A549 (cell line): ENCODE measurements at regions not wholly inside any gene's neighbourhood (a gene's known extent, or its start where the extent isn't known, plus 50 kb on each side); places are given as distances from the start of the nearest gene placed in this dataset.

Experiments
- ATAC-seq, 2 experiments: fragments of 200-7000 bp in 1 of 2; fragments of >200 bp in 1 of 2; cut with Nextera tagmentation in 1 of 2; cut with Tn5 transposase in 1 of 2; 3 replicates each; pipeline versions ENCODE4 v1.8.0 to v1.9.1; 2018 to 2020; ENCODE audit warnings: mild to moderate bottlenecking in 1 of 2, moderate library complexity in 1 of 2
- CTCF ChIA-PET: fragments of 300-600 bp; sonication (Branson Sonifier 250); formaldehyde crosslinking; extraction: SDS; loops from one replicate; lab custom pipeline; 2021; ENCODE audit warnings: antibody characterized with exemption, inconsistent platforms; lab: Yijun Ruan, JAX
- POLR2A ChIA-PET: fragments of 350-600 bp; formaldehyde crosslinking; extraction: SDS; loops from one replicate; lab custom pipeline; 2021; ENCODE audit warnings: antibody characterized with exemption, inconsistent platforms; lab: Yijun Ruan, JAX
- DNase-seq, 2 experiments: peaks; one replicate each; pipeline versions ENCODE4 v3.0.0 to v3.0.0-alpha.2; 2011 to 2016; ENCODE audit warnings: low read depth in 1 of 2, low spot score in 1 of 2
- FAIRE-seq: peaks from 2 replicates; lab custom pipeline; 2011; peaks lifted over from hg19 to GRCh38; lab: Jason Lieb, UNC
- H3K27ac ChIP-seq, 2 experiments: fragments of >200 bp; sonication (Bioruptor Twin); formaldehyde crosslinking; 3 replicates each; pipeline ENCODE4 v1.5.1; 2016 to 2017
- H3K4me1 ChIP-seq: fragments of >200 bp; sonication (Bioruptor Twin); formaldehyde crosslinking; 3 replicates; pipeline ENCODE4 v1.6.1; 2016
- H3K4me2 ChIP-seq: fragments of >200 bp; sonication (Bioruptor Twin); formaldehyde crosslinking; 3 replicates; pipeline ENCODE4 v1.6.1; 2016
- H3K4me3 ChIP-seq: fragments of >200 bp; sonication (Bioruptor Twin); formaldehyde crosslinking; 3 replicates; pipeline ENCODE4 v1.5.1; 2016
- H3K9me3 ChIP-seq: fragments of >200 bp; sonication (Bioruptor Twin); formaldehyde crosslinking; 3 replicates; pipeline ENCODE4 v1.6.1; 2016
- BHLHE40 ChIP-seq: IDR thresholded peaks from 2 replicates; pipeline ENCODE4 v1.6.1; 2012; ENCODE audit warnings: low read depth, low read length, inconsistent platforms
- CBX2 ChIP-seq: fragments of 200-600 bp; sonication (generic); IDR thresholded peaks from 2 replicates; pipeline ENCODE4 v1.6.1; 2016; ENCODE audit warnings: low read depth, mild to moderate bottlenecking, borderline replicate concordance
- CEBPB ChIP-seq, 2 experiments: fragments of >200 bp in 1 of 2; sonication (Bioruptor Twin) in 1 of 2; formaldehyde crosslinking in 1 of 2; IDR thresholded peaks; 2 replicates each; pipeline ENCODE4 v1.6.1; 2012 to 2016
- E2F6 ChIP-seq: IDR thresholded peaks from 2 replicates; pipeline ENCODE4 v1.6.1; 2012; ENCODE audit warnings: low read depth, borderline replicate concordance
- EHF ChIP-seq: fragments of 250-450 bp; sonication (Bioruptor Pico); IDR thresholded peaks from 2 replicates; pipeline ENCODE4 v1.5.0; 2020; ENCODE audit warnings: mild to moderate bottlenecking
- EP300 ChIP-seq, 2 experiments: fragments of >200 bp; sonication (Bioruptor Twin); formaldehyde crosslinking; IDR thresholded peaks; 2 replicates in 1 of 2; 3 replicates in 1 of 2; pipeline ENCODE4 v1.6.1; 2016 to 2017
- ESRRA ChIP-seq: fragments of 150-350 bp; IDR thresholded peaks from 2 replicates; pipeline ENCODE4 v1.6.1; 2014; ENCODE audit warnings: mild to moderate bottlenecking, low read length, borderline replicate concordance
- HEYL ChIP-seq: fragments of 250-450 bp; sonication (Bioruptor Pico); IDR thresholded peaks from 2 replicates; pipeline ENCODE4 v1.8.0; 2021; ENCODE audit warnings: mild to moderate bottlenecking, moderate library complexity
- HMGXB4 ChIP-seq: fragments of 250-450 bp; sonication (Bioruptor Pico); IDR thresholded peaks from 2 replicates; pipeline ENCODE4 v1.5.0; 2021; ENCODE audit warnings: mild to moderate bottlenecking, moderate library complexity, borderline replicate concordance
- MAZ ChIP-seq: fragments of 150-350 bp; IDR thresholded peaks from 2 replicates; pipeline ENCODE4 v1.6.1; 2014; ENCODE audit warnings: antibody characterized with exemption, low read depth, low read length, borderline replicate concordance
- MYC ChIP-seq: IDR thresholded peaks from 2 replicates; pipeline ENCODE4 v1.6.1; 2012; ENCODE audit warnings: mild to moderate bottlenecking, inconsistent platforms, low read length, improper control_type of control experiment, borderline replicate concordance
- NFE2L2 ChIP-seq: fragments of 150-350 bp; conservative IDR thresholded peaks from 2 replicates; pipeline ENCODE4 v1.6.1; 2014; ENCODE audit warnings: low read length
- NPAS2 ChIP-seq: fragments of 250-450 bp; sonication (Bioruptor Pico); IDR thresholded peaks from 2 replicates; pipeline ENCODE4 v1.8.0; 2022; ENCODE audit warnings: mild to moderate bottlenecking, moderate library complexity, borderline replicate concordance
- PBX3 ChIP-seq: IDR thresholded peaks from 2 replicates; pipeline ENCODE4 v1.6.1; 2012
- PHF8 ChIP-seq: fragments of 200-600 bp; sonication (generic); IDR thresholded peaks from 2 replicates; pipeline ENCODE4 v1.6.1; 2016; ENCODE audit warnings: low read depth, mild to moderate bottlenecking, antibody characterized with exemption, moderate library complexity, borderline replicate concordance
- RAD21 ChIP-seq, 2 experiments: fragments of >200 bp in 1 of 2; sonication (Bioruptor Twin) in 1 of 2; formaldehyde crosslinking in 1 of 2; IDR thresholded peaks in 1 of 2; conservative IDR thresholded peaks in 1 of 2; 2 replicates in 1 of 2; 3 replicates in 1 of 2; pipeline ENCODE4 v1.6.1; 2012 to 2018; ENCODE audit warnings: inconsistent platforms in 1 of 2
- RARB ChIP-seq: fragments of 250-450 bp; sonication (Bioruptor Pico); IDR thresholded peaks from 2 replicates; pipeline ENCODE4 v1.8.0; 2021; ENCODE audit warnings: mild to moderate bottlenecking, moderate library complexity
- RFX5 ChIP-seq: fragments of 450-650 bp; IDR thresholded peaks from 2 replicates; pipeline ENCODE4 v1.7.1; 2014; ENCODE audit warnings: antibody characterized with exemption, mild to moderate bottlenecking, moderate library complexity
- RNF2 ChIP-seq: fragments of 200-600 bp; sonication (generic); IDR thresholded peaks from 2 replicates; pipeline ENCODE4 v1.6.1; 2016; ENCODE audit warnings: low read depth, mild to moderate bottlenecking, antibody characterized with exemption, moderate library complexity, borderline replicate concordance
- SREBF2 ChIP-seq: fragments of 450-650 bp; IDR thresholded peaks from 2 replicates; pipeline ENCODE4 v1.6.1; 2014; ENCODE audit warnings: mild to moderate bottlenecking, moderate library complexity
- TFCP2L1 ChIP-seq: fragments of 250-450 bp; sonication (Bioruptor Pico); IDR thresholded peaks from 2 replicates; pipeline ENCODE4 v1.5.0; 2021; ENCODE audit warnings: mild to moderate bottlenecking
- USF2 ChIP-seq: fragments of 450-650 bp; IDR thresholded peaks from 2 replicates; pipeline ENCODE4 v1.6.1; 2014; ENCODE audit warnings: antibody characterized with exemption
- ZFP36 ChIP-seq: fragments of 450-650 bp; IDR thresholded peaks from 2 replicates; pipeline ENCODE4 v1.6.1; 2014; ENCODE audit warnings: borderline replicate concordance; ENCODE audit not compliant: partially characterized antibody
- ZNF302 ChIP-seq: fragments of 250-450 bp; sonication (Bioruptor Pico); IDR thresholded peaks from 2 replicates; pipeline ENCODE4 v1.9.0; 2021; ENCODE audit warnings: inconsistent platforms, mild to moderate bottlenecking, moderate library complexity
- WGBS: methylation state at CpG from one replicate; pipeline ENCODE4 v1.1.6; 2017; ENCODE audit errors: missing lambda C conversion rate; 5-methylcytosine and 5-hydroxymethylcytosine counted together

- TF ChIP-seq RNF2, result no peak
- TF ChIP-seq TFCP2L1 (CRISPR knock-in tag), result no peak
- TF ChIP-seq MAZ, result no peak
- no peak for TF ChIP-seq ESRRA
- no peak for TF ChIP-seq CBX2
- no peak for TF ChIP-seq NFE2L2
- TF ChIP-seq HMGXB4 (CRISPR knock-in tag), result no peak
- no peak for TF ChIP-seq EP300 (IDR thresholded peaks at IDR 0.05)
- TF ChIP-seq ZNF302 (CRISPR knock-in tag), result no peak
- no peak for TF ChIP-seq RAD21 (conservative IDR thresholded peaks at IDR 0.05 in 1 of 2, IDR thresholded peaks at IDR 0.05 in 1 of 2)
- TF ChIP-seq HEYL (CRISPR knock-in tag), result no peak
- no peak for TF ChIP-seq NPAS2 (CRISPR knock-in tag)
- no peak for TF ChIP-seq SREBF2
- no peak for TF ChIP-seq ZFP36
- no peak for TF ChIP-seq RFX5
- no peak for TF ChIP-seq PHF8
- TF ChIP-seq BHLHE40, result no peak
- no peak for TF ChIP-seq USF2
- ChIA-PET CTCF (no interaction called here), POLR2A (no interaction called here)
- peak overlapping the region in 1 of 2 experiments; percentile 62; a peak in 3 of 6 replicates for H3K27ac ChIP-seq
- WGBS, result 95% methylated on average over 4 of the region's 4 CpGs
- ATAC-seq (no peak), DNase-seq (no peak), FAIRE-seq (no peak)
- no peak overlapping the region for H3K4me3 ChIP-seq
- H3K9me3 ChIP-seq, result no peaks in the 10 kb centered on the region
- H3K4me1 ChIP-seq, result peaks cover 89% of the 10 kb centered on the region
- peak overlapping the region; percentile 80; the same call in 2 of the 3 replicates for H3K4me2 ChIP-seq
These were observed 199.6 kb upstream of the IL12A start for GRCh38 chr3:159789017-159789416.

GRCh38 chr3:159789742-159790635 is 198.6 kb upstream of the IL12A start:
- ChIA-PET POLR2A (no interaction called here), CTCF (interaction anchor here (1.3 kb wide), 1 partner anchor 15 kb away, joined by 4 read pairs; no protein-coding TSS in a partner anchor)
- no peak for FAIRE-seq
- H3K4me3 ChIP-seq, result no peak overlapping the region
- TF ChIP-seq MYC (no peak), CEBPB (IDR thresholded peaks at IDR 0.05) (no peak), EHF (CRISPR knock-in tag) (no peak), SREBF2 (no peak), HMGXB4 (CRISPR knock-in tag) (no peak), RARB (CRISPR knock-in tag) (no peak), E2F6 (no peak), PBX3 (no peak), RFX5 (no peak), NFE2L2 (no peak), NPAS2 (CRISPR knock-in tag) (no peak), ZFP36 (no peak), MAZ (no peak)
- 89% methylated on average over 10 of the region's 10 CpGs for WGBS
- H3K4me2 ChIP-seq, result peak overlapping the region; percentile 47
- H3K27ac ChIP-seq, result peak overlapping the region in 1 of 2 experiments; percentile 62; a peak in 3 of 6 replicates
- H3K9me3 ChIP-seq, result no peaks in the 10 kb centered on the region
- no peak for ATAC-seq
- peaks cover 80% of the 10 kb centered on the region for H3K4me1 ChIP-seq
- no peak for DNase-seq
